Memory B cell (primary cell): ENCODE measurements at regions not wholly inside any gene's neighbourhood (a gene's known extent, or its start where the extent isn't known, plus 50 kb on each side); places are given as distances from the start of the nearest gene placed in this dataset.

Experiments
- ATAC-seq: fragments of 150-1000 bp; cut with Tn5 transposase; 2 replicates; pipeline ENCODE4 v1.10.0; 2021; ENCODE audit warnings: low read depth, mild to moderate bottlenecking, moderate library complexity
- DNase-seq, 2 donors: peaks; one replicate each; pipeline ENCODE4 v3.0.0; 2022; ENCODE audit warnings: low spot score in 2 of 2
- H3K27ac Mint-ChIP-seq: one replicate; pipeline ENCODE4 v1.8.0; 2022; ENCODE audit warnings: mild to moderate bottlenecking, moderate library complexity, mixed read lengths
- H3K27me3 Mint-ChIP-seq: one replicate; pipeline ENCODE4 v1.8.0; 2022; ENCODE audit warnings: mixed read lengths
- H3K36me3 Mint-ChIP-seq: one replicate; pipeline ENCODE4 v1.8.0; 2022; ENCODE audit warnings: mild to moderate bottlenecking, mixed read lengths
- H3K4me1 Mint-ChIP-seq: one replicate; pipeline ENCODE4 v1.8.0; 2022; ENCODE audit warnings: mixed read lengths
- H3K4me3 Mint-ChIP-seq: one replicate; pipeline ENCODE4 v1.8.0; 2022; ENCODE audit warnings: mild to moderate bottlenecking, moderate library complexity, mixed read lengths
- H3K9me3 Mint-ChIP-seq: one replicate; pipeline ENCODE4 v1.8.0; 2022; ENCODE audit warnings: mixed read lengths

GRCh38 chr6:23563323-23563722 is 562.7 kb upstream of the NRSN1 start:
- Mint-ChIP-seq H3K36me3 (no peaks in the 10 kb centered on the region), H3K9me3 (peaks cover 6% of the 10 kb centered on the region)

GRCh38 chr6:23566418-23566817 is 559.6 kb upstream of the NRSN1 start:
- peaks cover 8% of the 10 kb centered on the region for H3K9me3 Mint-ChIP-seq
- H3K36me3 Mint-ChIP-seq: no peaks in the 10 kb centered on the region
- H3K27ac Mint-ChIP-seq: no peak overlapping the region
- H3K4me3 Mint-ChIP-seq: no peak overlapping the region
- no peak for ATAC-seq
- no peak for DNase-seq
- no peaks in the 10 kb centered on the region for H3K27me3 Mint-ChIP-seq
- H3K4me1 Mint-ChIP-seq: no peaks in the 10 kb centered on the region

More at GRCh38 chr6:23563323-23563722, 562.7 kb upstream of the NRSN1 start:
- no peak overlapping the region for H3K27ac Mint-ChIP-seq
- ATAC-seq (no peak), DNase-seq (no peak)
- H3K27me3 Mint-ChIP-seq: no peaks in the 10 kb centered on the region
- no peaks in the 10 kb centered on the region for H3K4me1 Mint-ChIP-seq
- H3K4me3 Mint-ChIP-seq: no peak overlapping the region

GRCh38 chr6:23568292-23568691 is 557.7 kb upstream of the NRSN1 start:
- no peak overlapping the region for H3K27ac Mint-ChIP-seq
- no peaks in the 10 kb centered on the region for H3K27me3 Mint-ChIP-seq
- H3K9me3 Mint-ChIP-seq: peaks cover 8% of the 10 kb centered on the region
- no peaks in the 10 kb centered on the region for H3K4me1 Mint-ChIP-seq
- DNase-seq (no peak), ATAC-seq (no peak)
- H3K36me3 Mint-ChIP-seq: no peaks in the 10 kb centered on the region
- no peak overlapping the region for H3K4me3 Mint-ChIP-seq

GRCh38 chr6:23584134-23584763 is 541.8 kb upstream of the NRSN1 start:
- Mint-ChIP-seq H3K36me3 (no peaks in the 10 kb centered on the region), H3K4me3 (no peak overlapping the region), H3K9me3 (peaks cover 3% of the 10 kb centered on the region), H3K4me1 (no peaks in the 10 kb centered on the region), H3K27me3 (no peaks in the 10 kb centered on the region), H3K27ac (no peak overlapping the region)
- ATAC-seq (no peak), DNase-seq (no peak)

- Mint-ChIP-seq H3K9me3 (peaks cover 4% of the 10 kb centered on the region), H3K27me3 (no peaks in the 10 kb centered on the region), H3K36me3 (no peaks in the 10 kb centered on the region), H3K27ac (no peak overlapping the region), H3K4me3 (no peak overlapping the region), H3K4me1 (no peaks in the 10 kb centered on the region)
- DNase-seq: no peak
- ATAC-seq: no peak
Measured at GRCh38 chr6:23587582-23587981, 538.4 kb upstream of the NRSN1 start.

- no peaks in the 10 kb centered on the region for H3K36me3 Mint-ChIP-seq
- ATAC-seq (no peak), DNase-seq (no peak)
- H3K9me3 Mint-ChIP-seq: peaks cover 10% of the 10 kb centered on the region
- no peaks in the 10 kb centered on the region for H3K4me1 Mint-ChIP-seq
- no peak overlapping the region for H3K27ac Mint-ChIP-seq
- H3K4me3 Mint-ChIP-seq: no peak overlapping the region
- H3K27me3 Mint-ChIP-seq: no peaks in the 10 kb centered on the region
Measured at GRCh38 chr6:23589811-23590210, 536.2 kb upstream of the NRSN1 start.

- Mint-ChIP-seq H3K27ac (no peak overlapping the region), H3K27me3 (no peaks in the 10 kb centered on the region), H3K4me1 (no peaks in the 10 kb centered on the region), H3K9me3 (peaks cover 11% of the 10 kb centered on the region), H3K4me3 (no peak overlapping the region), H3K36me3 (no peaks in the 10 kb centered on the region)
- ATAC-seq (no peak), DNase-seq (no peak)
Measured at GRCh38 chr6:23590498-23591126, 535.4 kb upstream of the NRSN1 start.

GRCh38 chr6:23591761-23592160 is 534.3 kb upstream of the NRSN1 start:
- H3K27me3 Mint-ChIP-seq: no peaks in the 10 kb centered on the region
- no peak overlapping the region for H3K4me3 Mint-ChIP-seq
- DNase-seq (no peak), ATAC-seq (no peak)
- H3K27ac Mint-ChIP-seq: no peak overlapping the region
- no peaks in the 10 kb centered on the region for H3K36me3 Mint-ChIP-seq
- peaks cover 11% of the 10 kb centered on the region for H3K9me3 Mint-ChIP-seq
- H3K4me1 Mint-ChIP-seq: no peaks in the 10 kb centered on the region

GRCh38 chr6:23600118-23600517 is 525.9 kb upstream of the NRSN1 start:
- Mint-ChIP-seq H3K4me3 (no peak overlapping the region), H3K27ac (no peak overlapping the region), H3K9me3 (peaks cover 11% of the 10 kb centered on the region), H3K27me3 (no peaks in the 10 kb centered on the region), H3K36me3 (no peaks in the 10 kb centered on the region), H3K4me1 (no peaks in the 10 kb centered on the region)
- ATAC-seq: no peak
- DNase-seq: no peak

GRCh38 chr6:23601811-23602345 is 524.1 kb upstream of the NRSN1 start:
- Mint-ChIP-seq H3K4me3 (no peak overlapping the region), H3K4me1 (no peaks in the 10 kb centered on the region), H3K9me3 (peaks cover 9% of the 10 kb centered on the region), H3K27me3 (no peaks in the 10 kb centered on the region), H3K27ac (no peak overlapping the region), H3K36me3 (no peaks in the 10 kb centered on the region)
- DNase-seq (no peak), ATAC-seq (no peak)

GRCh38 chr6:23608931-23609435 is 517.0 kb upstream of the NRSN1 start:
- H3K4me1 Mint-ChIP-seq: no peaks in the 10 kb centered on the region
- H3K27me3 Mint-ChIP-seq: no peaks in the 10 kb centered on the region
- peaks cover 1% of the 10 kb centered on the region for H3K9me3 Mint-ChIP-seq
- DNase-seq (no peak), ATAC-seq (no peak)
- H3K36me3 Mint-ChIP-seq: no peaks in the 10 kb centered on the region
- no peak overlapping the region for H3K27ac Mint-ChIP-seq
- no peak overlapping the region for H3K4me3 Mint-ChIP-seq

- no peaks in the 10 kb centered on the region for H3K27me3 Mint-ChIP-seq
- H3K4me3 Mint-ChIP-seq: no peak overlapping the region
- ATAC-seq (no peak), DNase-seq (no peak)
- H3K9me3 Mint-ChIP-seq: peaks cover 1% of the 10 kb centered on the region
- H3K27ac Mint-ChIP-seq: no peak overlapping the region
- no peaks in the 10 kb centered on the region for H3K36me3 Mint-ChIP-seq
- no peaks in the 10 kb centered on the region for H3K4me1 Mint-ChIP-seq
Measured at GRCh38 chr6:23611776-23612381, 514.1 kb upstream of the NRSN1 start.

GRCh38 chr6:23618366-23618765 is 507.6 kb upstream of the NRSN1 start:
- Mint-ChIP-seq H3K27ac (no peak overlapping the region), H3K4me3 (no peak overlapping the region), H3K4me1 (no peaks in the 10 kb centered on the region), H3K36me3 (peaks cover 4% of the 10 kb centered on the region), H3K9me3 (peaks cover 7% of the 10 kb centered on the region), H3K27me3 (no peaks in the 10 kb centered on the region)
- DNase-seq (no peak), ATAC-seq (no peak)

GRCh38 chr6:23620911-23621401 is 505.1 kb upstream of the NRSN1 start:
- DNase-seq (no peak), ATAC-seq (no peak)
- Mint-ChIP-seq H3K27ac (no peak overlapping the region), H3K4me3 (no peak overlapping the region), H3K4me1 (no peaks in the 10 kb centered on the region), H3K36me3 (peaks cover 4% of the 10 kb centered on the region), H3K9me3 (peaks cover 8% of the 10 kb centered on the region), H3K27me3 (no peaks in the 10 kb centered on the region)
